Activated T-cell treated with anti-CD3 and anti-CD28 coated beads for 4 hours (primary cell): ENCODE measurements at regions not wholly inside any gene's neighbourhood (a gene's known extent, or its start where the extent isn't known, plus 50 kb on each side); places are given as distances from the start of the nearest gene placed in this dataset.
A peak's percentile ranks its signal among the peaks of the same experiment; 100 is the strongest.

Source experiments
- DNase-seq: peaks from one replicate; pipeline ENCODE4 v3.0.0-alpha.2; 2020

DNA sequence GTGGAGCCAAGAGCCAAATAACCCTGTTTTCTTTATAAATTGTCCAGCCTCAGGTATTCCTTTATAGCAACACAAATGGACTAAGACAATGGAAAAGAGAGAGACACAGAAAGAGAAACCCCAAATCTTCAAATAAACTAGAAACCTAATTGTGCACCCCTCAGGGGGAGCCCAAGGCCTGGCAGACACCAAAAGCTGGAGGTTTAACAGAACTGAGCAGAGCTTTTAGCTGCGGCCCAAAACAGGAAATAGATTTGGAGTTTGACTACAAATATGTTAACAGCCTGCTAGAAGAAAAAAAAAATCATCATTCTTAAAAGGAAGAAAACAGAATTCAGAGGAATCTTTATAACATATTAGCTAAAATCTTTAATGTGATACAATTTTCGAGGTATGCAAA is 1135.0 kb downstream of the GATA3 start:
- no peak for DNase-seq

DNA sequence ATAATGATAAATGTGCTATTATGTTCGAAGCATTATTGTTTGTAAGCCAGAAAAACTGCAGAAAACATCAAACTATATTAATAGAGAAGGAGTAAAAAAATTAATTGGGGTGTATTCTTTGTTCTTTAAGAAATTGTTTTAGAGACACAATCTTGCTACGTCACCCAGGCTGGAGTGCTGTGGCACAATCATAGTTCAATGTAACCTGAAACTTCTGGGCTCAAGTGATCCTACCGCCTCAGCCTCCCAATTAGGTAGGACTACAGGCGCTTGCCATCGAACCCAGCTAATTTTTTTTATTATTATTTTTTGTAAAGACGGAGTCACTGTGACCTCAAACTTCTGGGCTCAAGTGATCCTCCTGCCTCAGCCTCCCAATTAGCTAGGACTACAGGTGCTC is 1138.6 kb downstream of the GATA3 start:
- no peak for DNase-seq

DNA sequence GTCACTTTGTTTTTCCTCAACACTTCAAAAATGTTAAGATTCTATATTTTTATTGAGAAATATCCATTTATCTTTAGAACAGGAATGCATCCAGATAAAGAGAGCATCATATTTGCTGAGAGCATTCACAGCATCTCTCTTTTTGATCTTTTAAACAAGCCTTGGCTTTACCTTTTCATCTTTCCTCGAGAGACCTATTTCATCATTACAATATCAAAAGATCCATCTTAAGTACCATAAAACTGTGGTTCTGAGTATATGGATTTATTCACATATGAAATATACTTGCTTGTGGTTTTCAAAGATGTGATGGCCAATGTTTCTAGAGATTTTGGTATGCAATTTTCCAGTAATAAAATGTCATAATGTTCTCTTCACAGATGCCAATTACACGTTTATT is 1140.9 kb downstream of the GATA3 start:
- DNase-seq, result no peak

DNA sequence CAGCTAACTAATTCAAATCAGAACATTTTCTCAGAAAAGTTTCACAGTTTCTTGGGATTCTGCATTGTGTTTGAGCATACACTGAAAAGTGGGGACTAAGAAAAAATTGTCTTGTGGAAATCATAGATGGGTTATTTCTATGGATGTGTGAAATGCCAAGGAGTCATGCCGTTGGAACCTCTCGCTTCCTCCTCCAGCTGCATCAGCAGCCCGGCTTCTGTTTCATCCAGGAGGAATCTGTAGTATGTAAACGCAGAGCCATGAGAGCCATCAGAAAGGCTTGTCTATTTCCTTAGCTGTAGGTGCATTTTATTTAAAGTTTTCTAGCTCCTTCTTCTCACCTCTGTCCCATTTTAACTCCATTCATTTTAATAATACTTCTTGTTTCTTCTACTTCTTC is 1144.1 kb downstream of the GATA3 start:
- no peak for DNase-seq

DNA sequence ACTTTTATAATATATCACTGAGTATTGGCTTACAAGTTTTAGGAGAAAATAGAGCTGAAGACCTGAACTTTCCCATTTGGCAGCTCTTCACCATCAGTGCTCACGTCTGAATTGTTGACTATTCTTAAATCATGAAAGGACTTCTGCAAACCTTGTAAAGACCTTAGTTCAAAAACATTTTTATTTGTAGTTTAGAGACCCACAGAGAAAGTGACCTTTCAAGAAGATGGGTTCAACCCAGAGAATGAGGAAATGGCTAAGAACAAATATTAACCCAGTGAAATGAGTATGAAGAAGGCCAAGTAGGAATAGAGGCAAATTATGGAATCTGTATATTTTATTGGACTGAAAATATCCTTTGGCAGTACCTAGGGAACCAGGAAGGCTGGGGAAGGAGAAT is 1151.1 kb downstream of the GATA3 start:
- DNase-seq, result no peak

DNA sequence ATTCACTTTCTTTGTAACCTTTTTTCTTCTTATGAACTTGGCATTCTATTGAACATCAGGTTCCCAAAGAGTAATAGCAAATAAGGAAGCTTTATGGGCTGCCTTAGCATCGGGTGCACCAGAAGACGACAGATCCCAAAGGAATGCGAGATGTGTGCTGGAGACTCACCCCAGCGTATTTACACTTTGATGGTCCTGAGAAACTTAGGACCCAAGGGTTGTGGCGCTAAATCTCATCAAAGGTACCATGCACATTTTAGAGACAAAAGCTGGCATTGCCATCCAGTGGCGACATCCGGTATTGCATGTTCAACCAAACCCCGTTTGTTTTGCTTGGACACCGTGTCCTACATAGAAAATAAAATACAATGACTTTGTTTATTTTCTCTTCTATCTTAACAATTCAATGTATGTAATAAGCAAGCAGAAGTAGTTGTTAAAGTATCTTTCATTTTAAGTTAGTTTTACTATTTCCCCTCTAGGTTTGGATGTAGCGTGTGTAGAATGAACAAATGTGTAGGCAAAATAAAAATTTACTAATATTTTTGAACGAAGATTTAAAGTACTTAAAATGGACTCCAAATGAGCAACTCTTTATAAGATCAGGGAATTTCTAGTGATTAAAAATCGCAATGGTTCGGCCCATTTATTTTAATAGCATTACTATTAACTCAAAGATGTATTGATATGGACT is 1154.8 kb downstream of the GATA3 start:
- DNase-seq, result peak; percentile 76

DNA sequence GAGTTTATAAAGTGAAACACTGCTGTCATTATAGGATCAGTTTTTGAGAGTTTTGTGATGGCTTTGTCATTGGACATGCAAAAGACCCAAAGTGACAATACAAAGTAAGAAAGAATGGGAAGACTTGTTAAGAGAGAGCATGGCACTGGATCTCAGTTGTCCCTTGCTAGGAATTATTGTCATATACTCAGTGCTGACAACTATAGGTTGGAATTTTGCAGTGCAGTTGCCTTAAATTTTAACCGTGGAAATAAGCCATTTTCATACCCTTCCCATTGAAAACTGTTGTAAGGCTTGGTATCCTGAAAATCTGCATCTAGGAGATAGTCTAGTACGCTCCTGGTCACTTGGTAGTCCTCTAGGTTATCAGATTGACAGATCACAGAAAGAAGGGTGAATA is 1156.7 kb downstream of the GATA3 start:
- DNase-seq, result no peak

DNA sequence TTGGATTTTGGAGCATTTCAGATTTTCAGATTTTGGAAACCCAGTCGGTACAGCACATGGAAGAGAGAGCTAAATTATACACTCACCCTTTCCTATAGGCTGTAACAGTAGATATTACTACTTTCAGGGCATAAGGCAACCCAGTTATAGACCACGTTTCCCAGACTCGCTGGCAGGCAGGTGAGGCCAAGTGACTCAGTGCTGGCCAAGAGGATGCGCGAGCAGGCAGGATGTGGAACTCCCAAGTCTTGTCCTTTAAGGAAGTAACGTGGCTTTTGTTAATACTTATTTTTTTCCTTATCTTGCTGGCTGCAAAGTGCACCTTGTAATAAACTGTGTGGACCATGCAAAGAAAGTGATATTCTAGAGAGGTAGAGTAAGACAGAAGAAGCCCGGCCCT is 1160.1 kb downstream of the GATA3 start:
- no peak for DNase-seq

DNA sequence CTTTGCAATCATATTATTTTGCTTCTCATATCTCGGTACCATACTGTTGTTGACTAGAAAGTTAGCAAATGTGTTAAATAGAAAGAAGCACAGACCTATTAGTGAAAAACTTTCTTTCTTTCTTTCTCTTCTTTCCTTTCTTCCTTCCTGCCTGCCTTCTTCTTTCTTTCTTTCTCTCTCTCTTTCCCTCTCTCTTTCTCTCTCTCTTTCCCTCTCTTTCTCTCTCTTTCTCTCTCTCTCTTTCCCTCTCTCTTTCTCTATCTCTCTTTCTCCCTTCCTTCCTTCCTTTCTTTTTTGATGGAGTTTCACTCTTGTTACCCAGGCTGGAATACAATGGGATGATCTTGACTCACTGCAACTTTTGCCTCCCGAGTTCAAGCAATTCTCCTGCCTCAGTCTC is 1160.6 kb downstream of the GATA3 start:
- no peak for DNase-seq

DNA sequence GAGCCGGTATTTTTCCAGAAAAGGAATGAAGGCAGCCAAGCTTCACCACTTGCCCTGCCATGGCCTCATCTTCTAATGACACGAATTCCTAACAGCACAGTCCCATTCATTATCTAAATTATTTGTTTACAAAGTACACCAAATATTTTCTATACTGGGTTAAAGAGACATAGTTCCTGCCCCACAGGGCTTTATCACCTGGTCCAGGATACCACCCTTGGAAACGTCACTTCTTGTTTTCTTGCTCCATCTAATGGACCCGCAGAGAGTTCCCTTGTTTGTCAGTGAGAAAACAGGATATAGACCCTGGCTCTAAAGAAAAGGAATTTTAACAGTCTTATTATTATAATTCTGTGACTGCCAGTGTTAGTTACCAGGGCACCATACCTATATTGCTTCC is 1165.4 kb downstream of the GATA3 start:
- DNase-seq, result no peak

DNA sequence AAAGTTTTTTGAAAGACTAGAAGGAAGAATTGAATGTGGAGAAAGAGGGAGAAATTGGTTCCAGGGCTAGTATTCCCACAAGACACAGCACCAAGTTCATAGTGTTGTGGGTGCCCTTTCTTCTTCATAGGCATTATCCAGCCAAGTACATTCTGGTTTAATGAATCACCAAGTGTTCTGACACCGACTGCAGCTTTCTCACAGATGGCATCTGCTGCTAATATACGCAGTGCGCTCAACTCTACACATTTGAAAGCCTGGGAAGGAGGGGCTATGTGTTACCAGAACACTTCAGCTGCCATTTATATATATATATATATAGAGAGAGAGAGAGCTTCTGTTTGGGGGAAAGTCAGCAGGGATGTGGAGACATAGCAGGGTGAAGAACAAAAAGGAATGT is 1168.4 kb downstream of the GATA3 start:
- no peak for DNase-seq

DNA sequence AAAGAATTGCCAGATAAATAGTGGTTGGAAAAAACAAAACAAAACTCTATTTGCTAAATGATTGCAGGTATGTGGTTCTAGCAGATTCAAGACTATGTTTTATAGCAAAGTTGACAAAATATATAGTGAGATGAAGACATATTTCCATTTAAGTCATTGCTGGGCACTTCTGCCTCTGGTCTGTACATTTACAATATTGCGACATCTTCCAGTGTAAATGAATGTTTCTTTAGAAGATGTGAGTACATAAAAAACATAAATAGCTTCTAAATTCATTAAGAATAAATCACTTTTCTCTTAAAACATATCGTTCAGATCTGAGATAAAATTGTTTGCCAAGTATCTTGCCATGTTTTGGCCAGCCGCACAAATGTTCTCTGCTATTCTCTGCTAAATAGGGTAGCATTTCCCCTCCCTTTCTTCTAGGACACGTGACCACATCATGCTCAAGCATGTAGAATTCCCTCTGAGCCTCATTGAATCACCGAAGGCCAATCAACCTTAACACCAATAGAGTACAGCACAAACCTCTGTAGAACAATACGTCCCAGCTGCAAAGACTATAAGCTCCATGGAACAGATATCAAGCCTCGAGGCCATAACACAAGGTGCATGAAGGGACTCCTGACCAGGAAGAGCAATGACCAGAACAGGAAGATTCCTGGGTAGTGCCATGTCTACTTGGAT is 1173.3 kb downstream of the GATA3 start:
- DNase-seq, result no peak

DNA sequence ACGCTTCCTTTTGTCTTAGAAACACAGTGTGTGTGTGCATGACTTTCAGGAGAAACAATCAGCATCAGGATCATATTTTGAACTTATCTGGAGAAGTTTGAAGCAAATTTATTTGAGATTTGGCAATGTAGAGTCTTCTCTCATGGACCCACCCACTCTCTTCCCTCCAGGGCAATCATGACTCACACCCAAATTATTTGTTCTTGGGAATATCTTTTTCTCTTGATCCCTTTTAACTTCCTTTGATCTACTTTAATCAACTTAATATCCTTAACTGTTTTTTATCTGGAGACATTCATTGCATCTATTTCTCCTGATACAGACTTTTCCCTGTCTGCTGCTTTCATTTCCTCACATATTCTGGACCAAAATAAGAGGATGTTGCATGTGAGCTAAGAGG is 1174.3 kb downstream of the GATA3 start:
- DNase-seq, result no peak

DNA sequence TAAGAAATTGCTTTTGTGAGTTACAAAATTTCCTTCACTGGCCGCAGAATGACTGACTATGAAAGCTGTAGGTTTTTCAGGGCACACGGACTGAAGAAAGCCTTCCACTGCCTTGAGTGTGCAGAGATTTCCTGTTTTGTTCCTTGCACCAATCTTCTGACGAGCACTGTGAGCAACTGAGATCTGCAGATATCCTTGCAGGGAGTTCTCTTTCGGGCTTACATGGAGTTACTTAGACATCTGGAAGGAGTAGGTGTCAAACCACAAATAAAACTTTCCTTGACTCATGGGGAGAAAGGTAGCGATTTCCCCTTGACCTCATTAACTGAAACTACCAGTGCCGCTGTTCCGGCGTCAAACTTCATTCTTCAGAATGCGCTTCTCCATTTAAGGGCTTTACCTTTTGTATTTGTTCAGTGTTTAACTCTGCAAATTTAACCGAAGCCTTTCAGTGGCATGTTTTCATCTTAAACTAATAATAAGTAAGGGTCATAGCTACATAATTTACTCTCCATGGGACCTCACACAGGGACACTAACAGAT is 1175.3 kb downstream of the GATA3 start:
- DNase-seq, result no peak

DNA sequence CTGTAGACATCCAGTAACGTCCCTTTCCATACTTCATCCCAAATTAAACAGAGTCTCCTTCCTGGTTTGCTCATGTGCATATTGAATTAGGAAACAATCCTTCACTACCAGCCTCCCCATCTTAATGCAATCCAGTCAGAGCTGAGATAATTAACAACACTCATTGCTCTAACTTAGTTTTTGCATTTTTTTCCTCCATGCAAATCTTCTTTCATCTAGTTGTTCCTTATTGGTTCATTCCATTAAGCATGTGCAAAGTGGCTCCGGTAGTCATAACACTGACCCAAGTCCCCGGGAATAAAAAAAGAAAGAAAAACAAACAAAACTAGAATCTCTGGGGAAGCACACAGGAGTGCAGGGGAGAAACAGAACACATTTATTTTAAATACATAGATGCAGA is 1176.1 kb downstream of the GATA3 start:
- no peak for DNase-seq

DNA sequence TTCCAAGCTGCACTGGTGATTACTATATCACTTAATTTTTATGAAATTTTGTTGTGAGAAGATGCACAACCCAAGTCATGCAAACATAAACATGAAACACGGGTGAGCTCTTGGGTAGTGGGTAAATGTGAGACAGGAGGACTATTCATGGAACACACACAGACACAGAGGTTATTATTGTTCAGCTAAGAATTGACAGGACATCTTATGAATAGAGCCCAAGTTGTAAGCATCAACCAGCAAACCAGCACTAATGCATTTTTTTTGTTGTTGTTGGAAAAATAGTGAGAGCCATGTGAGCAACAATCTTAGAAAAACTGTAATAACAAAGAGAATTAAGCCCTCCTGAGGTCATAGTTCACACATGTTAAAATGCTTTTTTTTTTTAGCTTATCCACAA is 1179.7 kb downstream of the GATA3 start:
- DNase-seq, result no peak

DNA sequence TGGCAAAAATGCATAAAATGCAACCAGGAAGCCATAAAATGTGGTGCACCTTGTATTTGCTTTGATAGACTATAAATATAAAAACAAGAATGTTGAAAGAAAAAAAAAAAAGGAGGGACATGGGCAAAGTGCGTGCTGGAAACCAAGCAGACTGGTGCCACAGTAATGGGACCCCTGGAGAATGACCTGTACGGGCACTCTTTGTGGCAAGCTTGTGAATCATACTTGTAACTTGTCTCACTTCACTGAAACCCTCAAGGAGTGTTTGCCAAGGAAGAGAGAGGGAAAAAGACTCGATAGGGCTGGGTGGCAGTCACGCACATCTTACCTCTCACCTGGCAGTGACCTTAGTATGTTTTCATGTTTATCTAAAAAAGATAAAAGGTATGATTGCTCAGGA is 1183.6 kb downstream of the GATA3 start:
- no peak for DNase-seq

DNA sequence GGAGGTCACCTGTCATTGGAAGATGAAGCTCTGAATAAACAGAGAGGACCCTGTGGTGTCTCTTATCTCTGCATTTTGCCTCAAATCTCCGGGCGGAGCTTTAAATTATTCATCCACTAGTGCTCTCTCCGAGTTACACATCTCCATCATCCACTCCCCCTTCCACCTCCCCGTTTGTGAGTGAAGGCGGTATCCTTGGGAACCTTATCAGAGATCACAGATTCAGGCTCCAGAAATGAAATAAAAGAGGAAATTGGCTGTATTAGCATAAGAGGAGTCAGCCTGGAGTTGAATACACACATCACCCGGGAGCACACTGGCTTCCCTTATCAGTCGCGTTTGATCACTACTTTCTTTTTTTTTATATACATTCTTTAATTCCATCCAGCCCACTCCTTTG is 1184.8 kb downstream of the GATA3 start:
- no peak for DNase-seq

DNA sequence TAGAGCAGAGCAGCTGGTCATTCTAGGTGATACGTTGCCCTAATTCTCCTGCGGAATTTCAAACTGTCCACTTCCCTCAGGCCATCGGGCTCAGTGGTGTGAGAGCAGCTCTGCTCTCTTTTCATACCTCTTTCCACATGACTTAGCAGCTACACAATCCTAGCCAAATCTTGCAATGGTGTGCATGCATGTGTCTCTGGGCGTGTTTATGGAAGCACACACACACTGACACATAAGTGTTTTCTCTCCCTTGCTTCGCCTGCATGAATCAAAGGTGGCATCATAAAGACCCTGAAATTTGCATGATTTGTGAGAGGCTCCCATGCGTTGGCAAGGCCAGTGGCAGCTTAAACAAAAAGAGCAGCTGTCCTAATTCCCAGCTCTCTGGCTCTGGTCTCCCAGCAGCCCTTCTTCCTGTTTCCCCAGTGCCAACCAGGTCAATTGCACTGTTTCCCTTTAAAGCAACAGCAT is 1189.5 kb downstream of the GATA3 start:
- no peak for DNase-seq

DNA sequence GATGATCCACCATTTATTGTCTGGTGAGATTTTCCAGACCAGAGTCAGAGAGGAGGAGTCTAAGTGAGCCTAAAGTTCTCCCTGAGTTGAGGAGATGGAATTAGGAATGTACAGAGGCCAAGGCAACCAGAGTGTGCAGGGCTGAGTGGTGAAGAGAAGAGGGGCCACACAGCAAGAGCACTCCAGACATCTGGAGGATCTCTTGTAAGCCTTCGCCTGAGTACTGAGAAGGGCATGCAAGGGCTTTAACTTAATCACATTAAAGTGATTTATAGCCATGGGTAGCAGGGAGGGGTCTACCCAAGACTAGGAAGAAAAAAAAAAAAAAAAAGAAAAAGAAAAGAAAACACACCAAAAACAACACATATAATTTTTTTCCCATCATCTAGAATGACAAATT is 1190.4 kb downstream of the GATA3 start:
- DNase-seq, result no peak

DNA sequence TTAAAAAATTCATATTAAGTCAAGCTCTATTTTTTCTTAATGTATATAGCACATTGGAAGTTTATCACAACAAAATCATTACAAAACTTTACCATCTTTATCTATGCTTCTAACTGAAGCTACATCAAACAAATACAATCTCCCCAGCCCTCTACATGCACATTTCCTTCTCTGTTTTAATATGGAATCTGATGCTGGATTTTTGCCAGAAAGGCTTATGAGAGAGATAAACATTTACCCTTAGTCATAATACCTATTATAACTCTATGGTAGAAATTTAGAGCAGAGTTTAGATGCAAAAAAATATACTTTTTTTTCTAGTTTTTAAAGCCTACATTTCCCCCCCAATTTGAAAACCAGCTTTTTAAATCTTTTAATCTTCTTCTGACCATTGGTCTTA is 1198.6 kb downstream of the GATA3 start:
- no peak for DNase-seq

DNA sequence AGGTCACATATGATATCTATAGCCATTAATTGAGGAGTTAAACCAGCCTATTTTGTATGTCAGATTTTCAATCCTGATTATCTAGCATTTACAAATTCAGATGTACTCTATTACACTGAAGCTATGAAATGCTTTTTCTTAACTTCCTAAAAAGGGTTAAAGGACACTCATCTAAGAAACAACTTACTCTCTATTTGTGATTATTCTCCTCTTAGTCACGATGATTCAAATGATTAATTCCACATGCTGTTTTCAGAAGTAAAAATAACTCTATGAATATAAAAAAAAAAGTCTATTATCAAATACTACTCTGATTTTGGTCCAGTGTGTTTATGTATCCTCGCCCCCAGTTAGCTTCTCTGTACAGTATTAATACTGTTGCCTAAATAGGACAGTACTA is 1199.9 kb downstream of the GATA3 start:
- DNase-seq, result no peak

DNA sequence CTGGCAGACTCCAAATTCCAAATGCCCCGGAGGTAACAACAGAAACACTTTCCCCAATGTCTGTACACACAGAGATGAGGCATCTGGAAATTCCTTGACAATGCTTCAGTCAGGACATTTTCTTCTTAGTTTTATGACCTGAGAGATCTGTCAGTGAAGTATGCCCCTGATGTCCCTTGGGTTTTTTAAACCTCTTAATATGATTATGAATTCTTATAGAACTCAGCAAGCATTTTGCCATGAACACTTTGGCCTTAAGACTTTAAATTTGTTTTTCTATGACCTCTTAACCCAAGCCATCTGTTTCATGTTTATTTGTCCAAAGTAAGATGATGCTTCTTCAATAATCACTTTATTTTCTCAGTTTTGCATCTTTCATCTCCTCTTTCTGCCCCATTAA is 1206.2 kb downstream of the GATA3 start:
- no peak for DNase-seq

DNA sequence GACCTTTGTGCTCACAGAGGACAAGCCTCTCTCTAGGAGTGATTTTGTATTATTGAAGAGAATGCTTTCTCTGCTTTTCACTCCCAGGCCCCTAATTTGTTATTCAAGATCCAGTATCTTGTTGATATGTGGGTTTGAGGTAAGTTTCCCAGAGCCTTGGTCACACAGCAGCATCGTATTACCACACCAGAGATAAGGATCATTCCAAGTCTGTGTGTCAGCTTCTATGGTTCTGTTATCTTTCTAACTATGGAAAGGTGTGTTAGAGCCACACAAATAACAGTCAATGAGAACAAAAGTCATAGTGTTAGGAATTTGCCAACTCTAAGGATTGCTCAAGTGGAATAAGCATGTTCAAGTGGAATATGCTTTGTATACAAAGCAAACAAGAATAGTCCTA is 1208.3 kb downstream of the GATA3 start:
- no peak for DNase-seq

DNA sequence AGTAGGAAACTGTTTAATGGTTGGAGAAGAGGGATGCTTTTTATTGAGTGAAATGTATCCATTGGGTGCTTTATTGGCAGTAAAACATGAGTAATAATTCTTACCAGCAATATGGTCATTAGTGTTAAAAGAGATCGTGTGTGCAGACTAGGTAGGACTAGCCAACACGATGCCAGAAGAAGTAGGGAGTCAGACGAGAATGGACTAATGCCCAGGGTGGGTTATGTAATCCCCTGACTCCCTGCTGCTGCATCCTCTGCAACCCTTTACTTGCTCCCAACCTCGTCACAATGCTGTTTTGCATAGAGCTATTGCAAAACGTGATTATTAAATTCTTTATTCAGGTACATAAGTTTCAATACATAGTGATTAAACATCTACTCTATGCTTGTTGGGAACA is 1213.7 kb downstream of the GATA3 start:
- DNase-seq, result no peak
